ENCODE measurements at regions not wholly inside any gene's neighbourhood (a gene's known extent, or its start where the extent isn't known, plus 50 kb on each side); places are given as distances from the start of the nearest gene placed in this dataset.

DNA sequence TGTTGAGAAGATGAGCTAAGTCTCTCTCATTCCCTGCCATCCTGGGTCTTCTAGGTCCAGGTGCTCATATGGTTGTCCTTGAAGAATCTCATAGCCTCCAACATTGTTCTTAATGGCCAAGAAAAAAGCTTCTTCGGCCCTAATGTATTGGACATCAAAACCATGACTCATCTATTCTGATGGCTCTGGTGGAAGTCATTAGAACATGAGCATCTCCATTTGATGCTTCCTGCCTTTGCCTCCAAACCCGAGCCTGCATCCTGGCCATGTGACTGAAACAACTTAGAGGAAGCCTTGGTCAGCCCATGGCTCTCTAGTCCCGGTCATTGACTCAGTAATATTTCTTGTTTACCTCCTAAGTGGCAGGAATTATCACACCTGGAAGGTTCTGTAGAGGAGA lies 264.1 kb upstream of the FZD8 start:
- H3K4me2 ChIP-seq (ENCODE audit: insufficient read depth in 1 of 2, low read depth in 2 of 2, low read length in 2 of 2): no peak overlapping the region
- H4K8ac ChIP-seq (ENCODE audit: extremely low read depth, insufficient read depth, low read length): no peak overlapping the region
- TF ChIP-seq JUN (IDR thresholded peaks at IDR 0.05; ENCODE audit: low read depth, low read length) (no peak), CBX8 (IDR thresholded peaks at IDR 0.05; ENCODE audit: borderline replicate concordance, low read depth, low read length) (no peak), TCF12 (IDR thresholded peaks at IDR 0.05; ENCODE audit: low read depth, low read length) (no peak), SP2 (IDR thresholded peaks at IDR 0.05; ENCODE audit: low read length) (no peak), KDM4A (IDR thresholded peaks at IDR 0.05; ENCODE audit: low read depth, low read length, severe bottlenecking) (no peak), POU5F1 (IDR thresholded peaks at IDR 0.05; ENCODE audit: low read depth, low read length) (no peak), SP4 (IDR thresholded peaks at IDR 0.05; ENCODE audit: low read length) (no peak)
- TF ChIP-seq, protein P1, sequence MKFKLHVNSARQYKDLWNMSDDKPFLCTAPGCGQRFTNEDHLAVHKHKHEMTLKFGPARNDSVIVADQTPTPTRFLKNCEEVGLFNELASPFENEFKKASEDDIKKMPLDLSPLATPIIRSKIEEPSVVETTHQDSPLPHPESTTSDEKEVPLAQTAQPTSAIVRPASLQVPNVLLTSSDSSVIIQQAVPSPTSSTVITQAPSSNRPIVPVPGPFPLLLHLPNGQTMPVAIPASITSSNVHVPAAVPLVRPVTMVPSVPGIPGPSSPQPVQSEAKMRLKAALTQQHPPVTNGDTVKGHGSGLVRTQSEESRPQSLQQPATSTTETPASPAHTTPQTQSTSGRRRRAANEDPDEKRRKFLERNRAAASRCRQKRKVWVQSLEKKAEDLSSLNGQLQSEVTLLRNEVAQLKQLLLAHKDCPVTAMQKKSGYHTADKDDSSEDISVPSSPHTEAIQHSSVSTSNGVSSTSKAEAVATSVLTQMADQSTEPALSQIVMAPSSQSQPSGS (IDR thresholded peaks at IDR 0.05; ENCODE audit: low read length): no peak
- H2BK5ac ChIP-seq (ENCODE audit: low read depth, low read length): no peak overlapping the region
- H4K20me1 ChIP-seq (replicated peaks in 1 of 2; ENCODE audit: control insufficient read depth in 1 of 2, insufficient read depth in 2 of 2, low read length in 2 of 2): no peaks in the 10 kb centered on the region
- H3K79me2 ChIP-seq (ENCODE audit: control insufficient read depth in 1 of 2, insufficient read depth in 2 of 2, low read length in 2 of 2): no peaks in the 10 kb centered on the region
- H4K91ac ChIP-seq (replicated peaks; ENCODE audit: insufficient read length, low read length): no peak overlapping the region
- H3K36me3 ChIP-seq (ENCODE audit: control insufficient read depth in 2 of 4, insufficient read depth in 4 of 4, low read length in 3 of 4): no peaks in the 10 kb centered on the region
- H3K4me1 ChIP-seq (replicated peaks in 1 of 4; ENCODE audit: control insufficient read depth in 3 of 4, insufficient read depth in 4 of 4, low read length in 3 of 4): peaks cover 0 to 5% (median 3%) of the 10 kb centered on the region in 4 experiments; a peak in 3 of 7 replicates
- H3K4me3 ChIP-seq (ENCODE audit: extremely low read depth in 1 of 4, insufficient read depth in 2 of 4, low read depth in 3 of 4, low read length in 4 of 4): no peak overlapping the region
- H3K27me3 ChIP-seq (replicated peaks in 1 of 4; ENCODE audit: control insufficient read depth in 3 of 4, extremely low read depth in 1 of 4, insufficient read depth in 3 of 4, low read length in 3 of 4): no peaks in the 10 kb centered on the region; a peak in 1 of 7 replicates
- no peak overlapping the region for H3K23ac ChIP-seq (ENCODE audit: insufficient read length)
- ChIA-PET POLR2A (ENCODE audit: partially characterized antibody) (no interaction called here), CTCF (ENCODE audit: partially characterized antibody) (interaction anchor here (0.6 to 1.1 kb wide), 2 partner anchors 136 to 356 kb away, joined by 3 read pairs; no protein-coding TSS in a partner anchor)
- H3K27ac ChIP-seq (ENCODE audit: low read depth, low read length): no peak overlapping the region
- WGBS, 2 experiments (ENCODE audit: extremely low coverage in 1 of 2, insufficient coverage in 1 of 2, insufficient read length in 1 of 2, insufficient replicate concordance in 2 of 2, low coverage in 1 of 2, low lambda C conversion rate in 2 of 2, missing lambda C conversion rate in 1 of 2): 88% methylated on average over 3 of the region's 3 CpGs; no CpG with 5 or more reads in 1 of the 2 experiments
- no peaks in the 10 kb centered on the region for H3K23me2 ChIP-seq (ENCODE audit: low read depth, low read length)
- H3K4ac ChIP-seq (replicated peaks; ENCODE audit: insufficient read length, low read depth, low read length): no peak overlapping the region
- H2BK12ac ChIP-seq (ENCODE audit: low read depth, low read length): no peak overlapping the region
- FAIRE-seq: no peak
- H3K79me1 ChIP-seq (ENCODE audit: low read depth, low read length): no peaks in the 10 kb centered on the region
- no peak overlapping the region for H2BK20ac ChIP-seq (ENCODE audit: low read length)
- H2AK5ac ChIP-seq (ENCODE audit: low read depth, low read length): no peak overlapping the region
- no peak overlapping the region for H2AFZ ChIP-seq (ENCODE audit: low read length)
- no peak overlapping the region for H2BK15ac ChIP-seq (ENCODE audit: low read length)
- no peak overlapping the region for H3K56ac ChIP-seq (replicated peaks; ENCODE audit: insufficient read length, low read depth, low read length)
- no peak overlapping the region for H3K14ac ChIP-seq (ENCODE audit: insufficient read length)
- H3K9me3 ChIP-seq (ENCODE audit: insufficient read depth in 2 of 2, low read depth in 1 of 2, low read length in 1 of 2): no peaks in the 10 kb centered on the region
- no peak overlapping the region for H4K5ac ChIP-seq (ENCODE audit: insufficient read length, low read depth, low read length)
- no peak overlapping the region for H3K9ac ChIP-seq (replicated peaks in 1 of 4; ENCODE audit: extremely low read depth in 1 of 4, low read depth in 3 of 4, low read length in 3 of 4)
- H2BK120ac ChIP-seq (replicated peaks; ENCODE audit: low read depth, low read length): no peak overlapping the region
- DNase-seq (ENCODE audit: low read depth in 1 of 2, low spot score in 2 of 2): no peak
- H3K18ac ChIP-seq (ENCODE audit: extremely low read depth, low read length): no peak overlapping the region
